Panc1 (cell line): ENCODE measurements at regions not wholly inside any gene's neighbourhood (a gene's known extent, or its start where the extent isn't known, plus 50 kb on each side); places are given as distances from the start of the nearest gene placed in this dataset.

ENCODE experiments used
- ATAC-seq: fragments of 200-7000 bp; cut with Tn5 transposase; 2 replicates; pipeline ENCODE4 v1.9.1; 2020; ENCODE audit warnings: mild to moderate bottlenecking, moderate library complexity
- BruUV-seq: library from RNA; stranded (reverse); fragments of 400-500 nt; replicated peaks from 2 replicates; lab custom pipeline; 2021; lab: Mats Ljungman, UMichigan
- CTCF ChIA-PET: fragments of 300-600 bp; sonication (Branson Sonifier 250); formaldehyde crosslinking; loops from one replicate; lab custom pipeline; 2022; ENCODE audit warnings: antibody characterized with exemption; lab: Charles Lee
- POLR2A ChIA-PET: fragments of 300-600 bp; sonication (Branson Sonifier 250); formaldehyde crosslinking; loops from one replicate; lab custom pipeline; 2022; ENCODE audit warnings: antibody characterized with exemption; lab: Charles Lee
- DNase-seq: peaks from one replicate; pipeline ENCODE4 v3.0.0-alpha.2; 2010; ENCODE audit warnings: low read depth, low spot score
- H3K27ac ChIP-seq: 2 replicates; pipeline ENCODE4 v1.5.1; 2011; ENCODE audit warnings: mild to moderate bottlenecking, low read length, inconsistent platforms
- H3K27me3 ChIP-seq: fragments of 200-500 bp; sonication (Bioruptor generic); 2 replicates; pipeline ENCODE4 v1.6.0; 2014; ENCODE audit warnings: low read length, inconsistent platforms; ENCODE audit not compliant: control insufficient read depth, insufficient read depth
- H3K36me3 ChIP-seq: fragments of 200-500 bp; sonication (Bioruptor generic); 2 replicates; pipeline ENCODE4 v1.5.1; 2014; ENCODE audit warnings: inconsistent platforms, mild to moderate bottlenecking, low read length, moderate library complexity; ENCODE audit not compliant: control insufficient read depth, insufficient read depth
- H3K4me1 ChIP-seq: 2 replicates; pipeline ENCODE4 v1.5.1; 2011; ENCODE audit warnings: inconsistent platforms, mild to moderate bottlenecking, low read length, moderate library complexity; ENCODE audit not compliant: control insufficient read depth, insufficient read depth
- H3K4me3 ChIP-seq, 2 experiments: 2 replicates each; pipeline ENCODE4 v1.5.1; 2011 to 2012; ENCODE audit warnings: low read depth in 2 of 2, low read length in 2 of 2, mild to moderate bottlenecking in 2 of 2, inconsistent platforms in 1 of 2, moderate library complexity in 1 of 2
- H3K9me3 ChIP-seq: fragments of 200-500 bp; sonication (Bioruptor generic); 2 replicates; pipeline ENCODE4 v1.5.1; 2014; ENCODE audit warnings: low read depth, mild to moderate bottlenecking, inconsistent platforms, low read length, moderate library complexity; ENCODE audit not compliant: control insufficient read depth, insufficient read depth
- POLR2AphosphoS5 ChIP-seq: IDR thresholded peaks from 2 replicates; pipeline ENCODE4 v1.6.1; 2012; ENCODE audit warnings: mild to moderate bottlenecking, low read depth, low read length, moderate library complexity
- SIN3A ChIP-seq: IDR thresholded peaks from 2 replicates; pipeline ENCODE4 v1.6.1; 2012; ENCODE audit warnings: low read depth, mild to moderate bottlenecking, low read length, moderate library complexity, borderline replicate concordance; ENCODE audit not compliant: insufficient read depth
- TCF7L2 ChIP-seq: IDR thresholded peaks from 2 replicates; pipeline ENCODE4 v1.6.1; 2011; ENCODE audit warnings: mild to moderate bottlenecking, low read depth, low read length, inconsistent platforms
- in situ Hi-C: cut with HindIII; loops from 2 replicates; pipeline ENCODE4 v1.10.0; 2016; ENCODE audit warnings: low sequenced_read_pairs, low pct_unique_long_range_greater_than_20kb
- intact Hi-C: fragments of 100-400 bp; cut with micrococcal nuclease; formaldehyde crosslinking; loops from one replicate; pipeline ENCODE4 v1.10.0; 2022; ENCODE audit not compliant: unreplicated experiment
- TF ChIP-seq, protein P1 (sequence below): fragments of 450-650 bp; IDR thresholded peaks from 2 replicates; pipeline ENCODE4 v1.5.1; 2017; ENCODE audit warnings: mild to moderate bottlenecking
- TF ChIP-seq, protein P2 (sequence below), 2 experiments: IDR thresholded peaks; 2 replicates each; pipeline ENCODE4 v1.6.1; 2011 to 2012; ENCODE audit warnings: low read depth in 2 of 2, control low read depth in 1 of 2, low read length in 1 of 2, mild to moderate bottlenecking in 1 of 2, moderate library complexity in 1 of 2; ENCODE audit not compliant: insufficient read depth in 1 of 2

DNA sequence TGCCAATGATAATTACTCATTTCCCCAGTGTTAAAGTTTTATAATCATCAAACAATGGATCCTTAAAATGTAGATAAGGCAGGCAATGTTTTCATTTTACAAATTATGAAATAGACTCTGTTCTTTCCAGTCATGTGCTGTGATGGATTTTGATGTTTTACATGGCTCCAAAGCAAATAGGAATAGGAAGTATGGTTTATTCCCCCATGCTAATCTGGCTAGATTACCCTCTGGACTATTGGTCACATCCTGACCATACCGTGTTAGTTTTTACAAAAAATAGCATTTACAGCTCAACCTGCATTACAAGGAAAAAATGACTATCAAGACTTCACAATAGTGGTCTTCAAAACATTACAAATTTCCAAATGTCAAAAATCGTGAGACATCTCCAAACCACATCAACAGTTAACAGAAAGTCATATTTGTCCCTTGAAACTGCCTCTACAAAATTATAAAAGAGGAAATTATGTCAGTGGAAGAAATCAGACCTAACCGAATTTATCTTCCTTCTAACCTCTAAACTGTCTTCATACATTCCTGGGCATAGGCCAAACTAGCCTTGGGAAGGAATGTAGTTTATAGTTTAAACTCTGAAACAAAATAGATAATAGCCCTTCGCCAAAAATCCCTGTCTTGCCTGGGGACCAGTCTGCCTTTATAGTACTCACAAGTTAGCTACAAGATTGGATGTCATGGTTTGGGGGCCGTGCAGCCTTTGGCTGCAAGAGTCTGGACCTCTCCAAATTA is 1941.2 kb upstream of the CELF4 start:
- no peak overlapping the region for H3K4me3 ChIP-seq
- in situ Hi-C loops, result no loop called here
- DNase-seq (no peak), ATAC-seq (no peak)
- no peaks in the 10 kb centered on the region for H3K9me3 ChIP-seq
- intact Hi-C loops, result no loop called here
- no peaks in the 10 kb centered on the region for H3K27me3 ChIP-seq
- ChIA-PET CTCF (no interaction called here), POLR2A (no interaction called here)
- TF ChIP-seq POLR2AphosphoS5 (no peak), TCF7L2 (no peak), SIN3A (no peak)
- TF ChIP-seq, protein P1, sequence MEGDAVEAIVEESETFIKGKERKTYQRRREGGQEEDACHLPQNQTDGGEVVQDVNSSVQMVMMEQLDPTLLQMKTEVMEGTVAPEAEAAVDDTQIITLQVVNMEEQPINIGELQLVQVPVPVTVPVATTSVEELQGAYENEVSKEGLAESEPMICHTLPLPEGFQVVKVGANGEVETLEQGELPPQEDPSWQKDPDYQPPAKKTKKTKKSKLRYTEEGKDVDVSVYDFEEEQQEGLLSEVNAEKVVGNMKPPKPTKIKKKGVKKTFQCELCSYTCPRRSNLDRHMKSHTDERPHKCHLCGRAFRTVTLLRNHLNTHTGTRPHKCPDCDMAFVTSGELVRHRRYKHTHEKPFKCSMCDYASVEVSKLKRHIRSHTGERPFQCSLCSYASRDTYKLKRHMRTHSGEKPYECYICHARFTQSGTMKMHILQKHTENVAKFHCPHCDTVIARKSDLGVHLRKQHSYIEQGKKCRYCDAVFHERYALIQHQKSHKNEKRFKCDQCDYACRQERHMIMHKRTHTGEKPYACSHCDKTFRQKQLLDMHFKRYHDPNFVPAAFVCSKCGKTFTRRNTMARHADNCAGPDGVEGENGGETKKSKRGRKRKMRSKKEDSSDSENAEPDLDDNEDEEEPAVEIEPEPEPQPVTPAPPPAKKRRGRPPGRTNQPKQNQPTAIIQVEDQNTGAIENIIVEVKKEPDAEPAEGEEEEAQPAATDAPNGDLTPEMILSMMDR, result no peak
- TF ChIP-seq, protein P2, sequence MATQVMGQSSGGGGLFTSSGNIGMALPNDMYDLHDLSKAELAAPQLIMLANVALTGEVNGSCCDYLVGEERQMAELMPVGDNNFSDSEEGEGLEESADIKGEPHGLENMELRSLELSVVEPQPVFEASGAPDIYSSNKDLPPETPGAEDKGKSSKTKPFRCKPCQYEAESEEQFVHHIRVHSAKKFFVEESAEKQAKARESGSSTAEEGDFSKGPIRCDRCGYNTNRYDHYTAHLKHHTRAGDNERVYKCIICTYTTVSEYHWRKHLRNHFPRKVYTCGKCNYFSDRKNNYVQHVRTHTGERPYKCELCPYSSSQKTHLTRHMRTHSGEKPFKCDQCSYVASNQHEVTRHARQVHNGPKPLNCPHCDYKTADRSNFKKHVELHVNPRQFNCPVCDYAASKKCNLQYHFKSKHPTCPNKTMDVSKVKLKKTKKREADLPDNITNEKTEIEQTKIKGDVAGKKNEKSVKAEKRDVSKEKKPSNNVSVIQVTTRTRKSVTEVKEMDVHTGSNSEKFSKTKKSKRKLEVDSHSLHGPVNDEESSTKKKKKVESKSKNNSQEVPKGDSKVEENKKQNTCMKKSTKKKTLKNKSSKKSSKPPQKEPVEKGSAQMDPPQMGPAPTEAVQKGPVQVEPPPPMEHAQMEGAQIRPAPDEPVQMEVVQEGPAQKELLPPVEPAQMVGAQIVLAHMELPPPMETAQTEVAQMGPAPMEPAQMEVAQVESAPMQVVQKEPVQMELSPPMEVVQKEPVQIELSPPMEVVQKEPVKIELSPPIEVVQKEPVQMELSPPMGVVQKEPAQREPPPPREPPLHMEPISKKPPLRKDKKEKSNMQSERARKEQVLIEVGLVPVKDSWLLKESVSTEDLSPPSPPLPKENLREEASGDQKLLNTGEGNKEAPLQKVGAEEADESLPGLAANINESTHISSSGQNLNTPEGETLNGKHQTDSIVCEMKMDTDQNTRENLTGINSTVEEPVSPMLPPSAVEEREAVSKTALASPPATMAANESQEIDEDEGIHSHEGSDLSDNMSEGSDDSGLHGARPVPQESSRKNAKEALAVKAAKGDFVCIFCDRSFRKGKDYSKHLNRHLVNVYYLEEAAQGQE (IDR thresholded peaks at IDR 0.05; ENCODE audit: insufficient read depth in 1 of 2, low read depth in 2 of 2, low read length in 1 of 2), result no peak
- BruUV-seq, result no TSS peak
- no peaks in the 10 kb centered on the region for H3K36me3 ChIP-seq
- no peak overlapping the region for H3K27ac ChIP-seq
- no peaks in the 10 kb centered on the region for H3K4me1 ChIP-seq

DNA sequence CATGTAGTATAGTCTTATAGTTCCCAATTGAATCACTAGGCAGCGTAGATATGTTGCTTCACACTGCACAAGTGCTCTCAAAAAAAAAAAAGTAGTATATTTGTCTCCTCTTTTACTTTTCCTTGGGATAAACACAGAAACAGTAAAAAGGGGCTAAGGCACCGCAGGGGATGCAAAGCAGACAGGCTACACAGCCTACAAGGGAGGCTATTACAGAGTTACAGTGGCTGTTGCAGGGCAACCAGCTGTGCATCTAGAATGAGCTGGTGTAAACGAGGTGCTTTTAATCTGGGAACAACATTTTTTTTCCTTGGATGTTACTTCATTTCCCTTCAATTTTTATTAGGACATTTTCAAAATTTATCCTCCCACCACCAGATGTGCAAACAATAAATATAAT is 1934.7 kb upstream of the CELF4 start:
- DNase-seq (no peak), ATAC-seq (no peak)
- Histone ChIP-seq H3K4me3 (no peak overlapping the region), H3K4me1 (no peaks in the 10 kb centered on the region), H3K9me3 (no peaks in the 10 kb centered on the region), H3K27me3 (no peaks in the 10 kb centered on the region), H3K27ac (no peak overlapping the region), H3K36me3 (no peaks in the 10 kb centered on the region)
- POLR2A ChIA-PET, result interaction anchor here (0.6 to 0.7 kb wide), 2 partner anchors 16 to 440 kb away, joined by 3 to 8 read pairs; no protein-coding TSS in a partner anchor
- CTCF ChIA-PET, result no interaction called here
- BruUV-seq, result no TSS peak
- intact Hi-C loops, result no loop called here
- TF ChIP-seq, protein P2 (IDR thresholded peaks at IDR 0.05; ENCODE audit: insufficient read depth in 1 of 2, low read depth in 2 of 2, low read length in 1 of 2), result no peak
- TF ChIP-seq POLR2AphosphoS5 (no peak), SIN3A (no peak), TCF7L2 (no peak)
- TF ChIP-seq, protein P1, result no peak
- in situ Hi-C loops, result no loop called here
